Calu3 (cell line): ENCODE measurements at regions not wholly inside any gene's neighbourhood (a gene's known extent, or its start where the extent isn't known, plus 50 kb on each side); places are given as distances from the start of the nearest gene placed in this dataset.

Experiments
- BruUV-seq: library from RNA; stranded (reverse); fragments of 400-500 nt; replicated peaks from 2 replicates; lab custom pipeline; 2021; lab: Mats Ljungman, UMichigan
- CTCF ChIA-PET: fragments of 300-600 bp; sonication (Branson Sonifier 250); formaldehyde crosslinking; loops from one replicate; lab custom pipeline; 2022; ENCODE audit warnings: antibody characterized with exemption; lab: Charles Lee
- DNase-seq: peaks from one replicate; pipeline ENCODE4 v3.0.0; 2022
- H3K27ac Mint-ChIP-seq: one replicate; pipeline ENCODE4 v1.8.0; 2022; ENCODE audit warnings: mixed read lengths; ENCODE audit not compliant: unreplicated experiment
- H3K27me3 Mint-ChIP-seq: one replicate; pipeline ENCODE4 v1.8.0; 2022; ENCODE audit warnings: mixed read lengths; ENCODE audit not compliant: unreplicated experiment
- H3K36me3 Mint-ChIP-seq: one replicate; pipeline ENCODE4 v1.8.0; 2022; ENCODE audit warnings: mild to moderate bottlenecking, moderate library complexity, mixed read lengths; ENCODE audit not compliant: insufficient read depth, unreplicated experiment
- H3K4me1 Mint-ChIP-seq: one replicate; pipeline ENCODE4 v1.8.0; 2022; ENCODE audit warnings: mild to moderate bottlenecking, low read depth, mixed read lengths; ENCODE audit not compliant: unreplicated experiment
- H3K4me3 Mint-ChIP-seq: one replicate; pipeline ENCODE4 v1.8.0; 2022; ENCODE audit warnings: mild to moderate bottlenecking, low read depth, moderate library complexity, mixed read lengths; ENCODE audit not compliant: unreplicated experiment
- H3K9me3 Mint-ChIP-seq: one replicate; pipeline ENCODE4 v1.8.0; 2022; ENCODE audit warnings: low read depth, mixed read lengths; ENCODE audit not compliant: unreplicated experiment
- intact Hi-C: fragments of 100-400 bp; cut with micrococcal nuclease; formaldehyde crosslinking; loops from one replicate; pipeline ENCODE4 v1.10.0; 2022; ENCODE audit not compliant: unreplicated experiment
- TF ChIP-seq, protein P1 (sequence below): fragments of 200-600 bp; IDR thresholded peaks from one replicate; pipeline ENCODE4 v1.8.0; 2022; ENCODE audit warnings: antibody characterized with exemption; ENCODE audit not compliant: unreplicated experiment

GRCh38 chr13:106296723-106297122, 238.7 kb downstream of the EFNB2 start:
- BruUV-seq: no TSS peak
- intact Hi-C loops: no loop called here
- DNase-seq: no peak
- Mint-ChIP-seq H3K27me3 (no peaks in the 10 kb centered on the region), H3K4me1 (no peaks in the 10 kb centered on the region), H3K9me3 (no peaks in the 10 kb centered on the region), H3K36me3 (no peaks in the 10 kb centered on the region), H3K27ac (no peak overlapping the region), H3K4me3 (no peak overlapping the region)
- CTCF ChIA-PET: no interaction called here
- TF ChIP-seq, protein P1, sequence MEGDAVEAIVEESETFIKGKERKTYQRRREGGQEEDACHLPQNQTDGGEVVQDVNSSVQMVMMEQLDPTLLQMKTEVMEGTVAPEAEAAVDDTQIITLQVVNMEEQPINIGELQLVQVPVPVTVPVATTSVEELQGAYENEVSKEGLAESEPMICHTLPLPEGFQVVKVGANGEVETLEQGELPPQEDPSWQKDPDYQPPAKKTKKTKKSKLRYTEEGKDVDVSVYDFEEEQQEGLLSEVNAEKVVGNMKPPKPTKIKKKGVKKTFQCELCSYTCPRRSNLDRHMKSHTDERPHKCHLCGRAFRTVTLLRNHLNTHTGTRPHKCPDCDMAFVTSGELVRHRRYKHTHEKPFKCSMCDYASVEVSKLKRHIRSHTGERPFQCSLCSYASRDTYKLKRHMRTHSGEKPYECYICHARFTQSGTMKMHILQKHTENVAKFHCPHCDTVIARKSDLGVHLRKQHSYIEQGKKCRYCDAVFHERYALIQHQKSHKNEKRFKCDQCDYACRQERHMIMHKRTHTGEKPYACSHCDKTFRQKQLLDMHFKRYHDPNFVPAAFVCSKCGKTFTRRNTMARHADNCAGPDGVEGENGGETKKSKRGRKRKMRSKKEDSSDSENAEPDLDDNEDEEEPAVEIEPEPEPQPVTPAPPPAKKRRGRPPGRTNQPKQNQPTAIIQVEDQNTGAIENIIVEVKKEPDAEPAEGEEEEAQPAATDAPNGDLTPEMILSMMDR: no peak

DNA sequence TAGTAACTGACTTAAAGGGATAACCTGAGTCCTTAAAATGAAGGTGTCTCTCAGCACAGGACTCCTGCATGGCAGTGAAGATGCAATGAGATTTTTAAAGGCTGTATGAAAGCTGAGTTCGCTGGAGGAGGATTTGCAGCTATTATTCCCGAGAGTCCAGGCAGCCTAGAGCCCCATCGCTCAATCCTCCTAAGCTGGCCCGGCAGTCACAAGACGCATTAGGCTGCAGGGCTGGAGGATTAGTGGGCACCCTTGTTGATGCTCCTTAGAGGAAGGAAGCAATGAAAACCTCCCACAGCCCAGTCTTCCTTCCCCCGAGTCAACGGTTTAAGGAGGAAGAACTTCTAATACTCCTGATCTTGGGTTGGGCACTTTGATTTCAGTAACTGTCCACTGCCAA, 239.5 kb downstream of the EFNB2 start:
- BruUV-seq: no TSS peak
- no peaks in the 10 kb centered on the region for H3K27me3 Mint-ChIP-seq

DNA sequence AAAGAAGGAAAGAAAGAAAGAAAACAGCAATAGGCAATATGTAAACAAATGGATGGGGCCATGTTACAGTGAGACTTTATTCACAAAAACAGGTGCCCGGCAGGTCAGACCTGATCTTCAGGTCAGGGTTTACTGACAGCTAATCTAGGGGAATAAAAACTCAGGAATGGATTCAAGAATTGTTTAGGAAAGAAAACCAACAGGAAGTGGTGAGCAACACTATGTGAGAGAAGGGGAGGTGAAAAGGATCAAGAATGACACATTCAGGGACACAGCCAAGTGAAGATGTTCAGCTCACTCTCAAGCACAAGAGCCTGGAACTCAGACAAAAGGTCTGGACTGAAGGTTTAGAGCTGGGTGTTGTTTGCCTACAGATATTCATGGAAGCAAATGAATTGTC, 244.5 kb downstream of the EFNB2 start:
- H3K4me3 Mint-ChIP-seq: no peak overlapping the region
- CTCF ChIA-PET: no interaction called here

More for the DNA sequence above, 239.5 kb downstream of the EFNB2 start:
- no peak for DNase-seq
- Mint-ChIP-seq H3K9me3 (no peaks in the 10 kb centered on the region), H3K36me3 (no peaks in the 10 kb centered on the region), H3K27ac (no peak overlapping the region), H3K4me1 (peaks cover 6% of the 10 kb centered on the region), H3K4me3 (no peak overlapping the region)
- TF ChIP-seq, protein P1: no peak
- CTCF ChIA-PET: no interaction called here
- intact Hi-C loops: no loop called here

DNA sequence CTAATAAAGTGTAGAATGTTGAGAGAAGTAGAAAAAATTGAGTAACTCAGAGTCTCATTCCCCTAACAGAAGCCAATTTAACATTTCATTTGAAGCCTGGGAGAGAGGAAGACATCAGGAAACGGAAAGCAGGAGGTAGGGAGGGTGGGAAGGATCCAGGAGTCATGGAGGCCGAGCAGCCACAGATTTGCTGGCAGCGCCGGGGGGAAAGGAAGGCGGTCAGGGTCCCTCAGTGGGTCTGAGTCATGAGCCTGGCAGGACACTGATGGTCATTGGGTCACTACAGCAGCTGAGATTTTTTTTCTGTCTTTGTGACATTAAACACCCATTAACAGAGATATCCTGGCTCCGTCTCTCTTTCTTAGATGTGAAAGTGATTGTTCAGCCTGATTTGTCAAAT, 248.1 kb downstream of the EFNB2 start:
- intact Hi-C loops: no loop called here
- CTCF ChIA-PET: no interaction called here
- H3K27ac Mint-ChIP-seq: no peak overlapping the region
- no TSS peak for BruUV-seq
- H3K4me3 Mint-ChIP-seq: no peak overlapping the region
- H3K4me1 Mint-ChIP-seq: peaks cover 22% of the 10 kb centered on the region
- H3K36me3 Mint-ChIP-seq: no peaks in the 10 kb centered on the region
- no peak for DNase-seq
- no peaks in the 10 kb centered on the region for H3K9me3 Mint-ChIP-seq
- TF ChIP-seq, protein P1: no peak
- H3K27me3 Mint-ChIP-seq: no peaks in the 10 kb centered on the region

More for the DNA sequence above, 244.5 kb downstream of the EFNB2 start:
- no peaks in the 10 kb centered on the region for H3K36me3 Mint-ChIP-seq
- no peaks in the 10 kb centered on the region for H3K9me3 Mint-ChIP-seq
- no peaks in the 10 kb centered on the region for H3K27me3 Mint-ChIP-seq
- no TSS peak for BruUV-seq
- no peak for DNase-seq
- H3K4me1 Mint-ChIP-seq: peaks cover 22% of the 10 kb centered on the region
- intact Hi-C loops: no loop called here
- TF ChIP-seq, protein P1: no peak
- H3K27ac Mint-ChIP-seq: no peak overlapping the region
